OCI-LY1 (cell line): ENCODE measurements at regions not wholly inside any gene's neighbourhood (a gene's known extent, or its start where the extent isn't known, plus 50 kb on each side); places are given as distances from the start of the nearest gene placed in this dataset.

Experiments used
- H2AFZ ChIP-seq: fragments of 200-600 bp; sonication (generic), shearing (Covaris generic); 2 replicates; pipeline ENCODE4 v1.6.0; 2014; ENCODE audit warnings: antibody characterized with exemption, mild to moderate bottlenecking, low read length
- H3F3A ChIP-seq: fragments of 200-600 bp; sonication (generic), shearing (Covaris generic); 2 replicates; pipeline ENCODE4 v1.6.0; 2014; ENCODE audit warnings: mild to moderate bottlenecking, antibody characterized with exemption, low read length, moderate library complexity; ENCODE audit not compliant: insufficient read depth
- H3K27ac ChIP-seq: fragments of 200-600 bp; sonication (generic); 2 replicates; pipeline ENCODE4 v1.5.1; 2014; ENCODE audit warnings: low read length, mixed run types, mild to moderate bottlenecking, low read depth; ENCODE audit not compliant: poor library complexity, severe bottlenecking
- H3K27me3 ChIP-seq: fragments of 200-600 bp; sonication (generic); 2 replicates; pipeline ENCODE4 v1.6.0; 2014; ENCODE audit warnings: antibody characterized with exemption, mild to moderate bottlenecking, low read length, moderate library complexity; ENCODE audit not compliant: insufficient read depth
- H3K36me3 ChIP-seq: fragments of 200-600 bp; sonication (generic); 2 replicates; pipeline ENCODE4 v1.6.1; 2014; ENCODE audit warnings: mild to moderate bottlenecking, antibody characterized with exemption, low read length, moderate library complexity, mixed read lengths; ENCODE audit not compliant: insufficient read depth
- H3K4me1 ChIP-seq: fragments of 200-600 bp; sonication (generic); 2 replicates; pipeline ENCODE4 v1.5.1; 2014; ENCODE audit warnings: mild to moderate bottlenecking, low read length, moderate library complexity; ENCODE audit not compliant: insufficient read depth, severe bottlenecking
- H3K4me2 ChIP-seq: fragments of 200-600 bp; sonication (generic), shearing (Covaris generic); 2 replicates; pipeline ENCODE4 v1.6.1; 2014; ENCODE audit warnings: low read length
- H3K4me3 ChIP-seq: fragments of 200-600 bp; sonication (generic); 2 replicates; pipeline ENCODE4 v1.5.1; 2014; ENCODE audit warnings: low read length, low read depth, mild to moderate bottlenecking, mixed read lengths; ENCODE audit not compliant: poor library complexity, severe bottlenecking
- H3K79me2 ChIP-seq: fragments of 200-600 bp; shearing (Covaris generic); 2 replicates; pipeline ENCODE4 v1.6.1; 2016; ENCODE audit warnings: mixed run types, low read length, mixed read lengths; ENCODE audit not compliant: insufficient read depth
- H3K9ac ChIP-seq: fragments of 200-600 bp; sonication (generic), shearing (Covaris generic); 2 replicates; pipeline ENCODE4 v1.6.1; 2014; ENCODE audit warnings: mild to moderate bottlenecking, low read length, mixed read lengths
- H3K9me2 ChIP-seq: fragments of 200-600 bp; sonication (generic), shearing (Covaris generic); 2 replicates; pipeline ENCODE4 v1.6.1; 2014; ENCODE audit warnings: low read depth, mild to moderate bottlenecking, low read length, mixed read lengths
- H3K9me3 ChIP-seq: fragments of 200-600 bp; shearing (Covaris generic); 2 replicates; pipeline ENCODE4 v1.6.1; 2014; ENCODE audit warnings: low read length, mixed read lengths
- H4K20me1 ChIP-seq: fragments of 200-600 bp; sonication (generic), shearing (Covaris generic); 2 replicates; pipeline ENCODE4 v1.6.0; 2016; ENCODE audit warnings: mild to moderate bottlenecking, low read length; ENCODE audit not compliant: insufficient read depth
- CTCF ChIP-seq: fragments of 200-600 bp; sonication (generic), shearing (Covaris generic); IDR thresholded peaks from 2 replicates; pipeline ENCODE4 v1.5.1; 2017; ENCODE audit warnings: mild to moderate bottlenecking, antibody characterized with exemption, low read length, moderate library complexity, mixed read lengths
- EZH2 ChIP-seq: fragments of 200-600 bp; sonication (generic), shearing (Covaris generic); IDR thresholded peaks from 2 replicates; pipeline ENCODE4 v1.8.0; 2017; ENCODE audit warnings: borderline replicate concordance, mixed run types, mild to moderate bottlenecking, antibody characterized with exemption, low read length, moderate library complexity, mixed read lengths

DNA sequence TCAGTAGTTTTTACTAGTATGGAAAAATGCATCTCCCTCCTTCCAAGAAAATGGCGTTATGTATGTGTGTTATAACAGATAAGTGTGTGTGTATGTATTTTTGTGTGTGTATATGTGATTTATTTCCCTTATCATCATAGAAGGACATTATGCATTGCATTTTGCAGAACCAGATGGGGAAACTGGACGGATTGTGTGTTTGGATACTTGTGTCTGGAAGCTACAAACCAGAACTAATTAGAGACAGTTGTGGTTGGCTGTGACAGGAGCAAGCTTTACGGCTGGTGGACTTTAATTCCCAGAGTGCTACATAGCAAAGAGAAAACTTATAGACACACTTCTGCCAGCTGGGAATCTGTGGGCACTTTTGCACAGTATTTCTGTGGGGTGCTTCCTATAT, 162.5 kb downstream of the RWDD3 start:
- H3K79me2 ChIP-seq, result no peaks in the 10 kb centered on the region
- H3K36me3 ChIP-seq, result no peaks in the 10 kb centered on the region
- no peak overlapping the region for H3K9ac ChIP-seq
- TF ChIP-seq EZH2, result no peak
- no peak for TF ChIP-seq CTCF
- no peak overlapping the region for H3K27ac ChIP-seq
- no peaks in the 10 kb centered on the region for H3F3A ChIP-seq
- no peaks in the 10 kb centered on the region for H3K27me3 ChIP-seq
- no peaks in the 10 kb centered on the region for H4K20me1 ChIP-seq
- no peak overlapping the region for H3K4me3 ChIP-seq
- H3K4me1 ChIP-seq, result no peaks in the 10 kb centered on the region
- no peak overlapping the region for H2AFZ ChIP-seq
- H3K4me2 ChIP-seq, result no peak overlapping the region
- H3K9me2 ChIP-seq, result no peaks in the 10 kb centered on the region
- H3K9me3 ChIP-seq, result no peaks in the 10 kb centered on the region

GRCh38 chr1:95402780-95403179, 168.8 kb downstream of the RWDD3 start:
- H3F3A ChIP-seq, result no peaks in the 10 kb centered on the region

DNA sequence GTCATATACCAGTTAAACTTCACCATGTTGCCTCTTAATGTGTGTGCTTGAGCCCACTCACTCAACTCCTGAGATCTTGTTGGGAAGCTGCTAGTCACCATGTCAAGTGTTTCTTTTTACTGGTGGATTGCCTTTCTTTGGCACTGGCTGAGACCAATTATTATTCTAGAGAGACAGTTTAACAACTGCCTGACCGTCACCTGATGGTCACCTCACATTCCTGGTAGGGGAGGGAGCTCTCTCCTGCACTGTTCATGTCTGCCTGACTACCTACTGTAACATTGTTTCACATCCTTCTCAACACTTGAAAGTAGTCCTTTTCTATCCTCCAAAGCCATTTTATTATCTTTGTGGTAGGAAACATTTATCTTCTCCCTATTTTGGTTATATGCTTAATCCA, 172.3 kb downstream of the RWDD3 start:
- Histone ChIP-seq H3K4me1 (no peaks in the 10 kb centered on the region), H3K27ac (no peak overlapping the region), H3K4me3 (no peak overlapping the region), H3K27me3 (no peaks in the 10 kb centered on the region), H3K4me2 (no peak overlapping the region), H2AFZ (no peak overlapping the region), H3K36me3 (no peaks in the 10 kb centered on the region), H3K9me3 (no peaks in the 10 kb centered on the region), H3K9ac (no peak overlapping the region), H3K79me2 (no peaks in the 10 kb centered on the region), H4K20me1 (no peaks in the 10 kb centered on the region), H3F3A (no peaks in the 10 kb centered on the region), H3K9me2 (no peaks in the 10 kb centered on the region)
- TF ChIP-seq CTCF (no peak), EZH2 (no peak)

More at GRCh38 chr1:95402780-95403179, 168.8 kb downstream of the RWDD3 start:
- Histone ChIP-seq H3K27me3 (no peaks in the 10 kb centered on the region), H3K9ac (no peak overlapping the region), H3K36me3 (no peaks in the 10 kb centered on the region), H3K9me3 (no peaks in the 10 kb centered on the region), H3K79me2 (no peaks in the 10 kb centered on the region), H3K9me2 (no peaks in the 10 kb centered on the region), H3K4me3 (no peak overlapping the region), H3K27ac (no peak overlapping the region), H2AFZ (no peak overlapping the region), H3K4me2 (no peak overlapping the region), H4K20me1 (no peaks in the 10 kb centered on the region), H3K4me1 (no peaks in the 10 kb centered on the region)
- TF ChIP-seq EZH2 (no peak), CTCF (no peak)
